GM12878 (cell line): ENCODE measurements at regions not wholly inside any gene's neighbourhood (a gene's known extent, or its start where the extent isn't known, plus 50 kb on each side); places are given as distances from the start of the nearest gene placed in this dataset.

Experiments
- ATAC-seq: fragments of 200-7000 bp; cut with Tn5 transposase; 3 replicates; pipeline ENCODE4 v1.9.1; 2020; ENCODE audit warnings: mild to moderate bottlenecking, moderate library complexity
- BruUV-seq: library from RNA; stranded (reverse); fragments of 400-500 nt; replicated peaks from 2 replicates; lab custom pipeline; 2021; lab: Mats Ljungman, UMichigan
- CTCF ChIA-PET: fragments of 300-600 bp; sonication (Branson Sonifier 250); formaldehyde crosslinking; extraction: SDS; loops from one replicate; lab custom pipeline; 2021; ENCODE audit warnings: inconsistent platforms; lab: Yijun Ruan, JAX
- POLR2A ChIA-PET: fragments of 350-600 bp; formaldehyde crosslinking; extraction: SDS; loops from one replicate; lab custom pipeline; 2021; ENCODE audit warnings: inconsistent platforms; lab: Charles Lee
- RAD21 ChIA-PET: fragments of 300-600 bp; sonication (Branson Sonifier 250); formaldehyde crosslinking; loops from one replicate; lab custom pipeline; 2023; ENCODE audit warnings: antibody characterized with exemption; ENCODE audit not compliant: unreplicated experiment; lab: Charles Lee
- SMC1A ChIA-PET: fragments of 300-600 bp; sonication (Branson Sonifier 250); formaldehyde crosslinking; loops from one replicate; lab custom pipeline; 2023; ENCODE audit not compliant: unreplicated experiment, uncharacterized antibody; lab: Charles Lee
- DNase-seq: peaks from one replicate; pipeline ENCODE4 v3.0.0-alpha.2; 2011; ENCODE audit warnings: low read depth, low spot score
- FAIRE-seq: peaks from 3 replicates; lab custom pipeline; 2011; peaks lifted over from hg19 to GRCh38; lab: Jason Lieb, UNC
- H2AFZ ChIP-seq: 2 replicates; pipeline ENCODE4 v1.6.0; 2011; ENCODE audit warnings: low read depth, low read length, control low read depth; ENCODE audit not compliant: control insufficient read depth
- H3K27ac ChIP-seq: 2 replicates; pipeline ENCODE4 v1.5.1; 2011; ENCODE audit warnings: control low read depth; ENCODE audit not compliant: control insufficient read depth, insufficient read depth
- H3K27me3 ChIP-seq, 2 experiments: replicated peaks in 1 of 2; 2 replicates each; pipeline versions ENCODE4 v1.6.0 to v1.6.1; 2011; ENCODE audit warnings: low read length in 1 of 2; ENCODE audit not compliant: control insufficient read depth in 2 of 2, insufficient read depth in 2 of 2
- H3K36me3 ChIP-seq, 2 experiments: 2 replicates each; pipeline ENCODE4 v1.5.1; 2011; ENCODE audit warnings: low read length in 1 of 2; ENCODE audit not compliant: control insufficient read depth in 2 of 2, insufficient read depth in 2 of 2
- H3K4me1 ChIP-seq: 2 replicates; pipeline ENCODE4 v1.6.1; 2011; ENCODE audit warnings: mild to moderate bottlenecking, low read length, moderate library complexity, mixed read lengths; ENCODE audit not compliant: control insufficient read depth, insufficient read depth
- H3K4me2 ChIP-seq: 2 replicates; pipeline ENCODE4 v1.6.0; 2011; ENCODE audit warnings: control low read depth; ENCODE audit not compliant: control insufficient read depth, insufficient read depth
- H3K4me3 ChIP-seq: fragments of 200-600 bp; sonication (generic); 2 replicates; pipeline ENCODE4 v1.5.1; 2016
- H3K79me2 ChIP-seq: 2 replicates; pipeline ENCODE4 v1.6.0; 2011; ENCODE audit warnings: low read length; ENCODE audit not compliant: control insufficient read depth, insufficient read depth
- H3K9ac ChIP-seq: 2 replicates; pipeline ENCODE4 v1.8.0; 2011; ENCODE audit warnings: low read length, control low read depth, mixed read lengths; ENCODE audit not compliant: control insufficient read depth, insufficient read depth
- H3K9me3 ChIP-seq: replicated peaks from 3 replicates; pipeline ENCODE4 v1.5.1; 2011; ENCODE audit warnings: mild to moderate bottlenecking, low read length; ENCODE audit not compliant: control insufficient read depth, insufficient read depth
- H4K20me1 ChIP-seq: 2 replicates; pipeline ENCODE4 v1.6.0; 2011; ENCODE audit not compliant: control insufficient read depth, insufficient read depth
- ATF3 ChIP-seq: IDR thresholded peaks from 2 replicates; pipeline ENCODE4 v1.6.1; 2011; ENCODE audit warnings: low read depth, mild to moderate bottlenecking, low read length, moderate library complexity, borderline replicate concordance; ENCODE audit errors: extremely low read depth
- BACH1 ChIP-seq: fragments of 450-650 bp; IDR thresholded peaks from 2 replicates; pipeline ENCODE4 v1.6.1; 2017; ENCODE audit warnings: mild to moderate bottlenecking, borderline replicate concordance
- BRCA1 ChIP-seq: IDR thresholded peaks from 2 replicates; pipeline ENCODE4 v1.6.1; 2011; ENCODE audit warnings: low read depth, low read length, improper control_type of control experiment
- CEBPB ChIP-seq, 2 experiments: fragments of 150-350 bp in 1 of 2; IDR thresholded peaks; 2 replicates each; pipeline ENCODE4 v1.6.1; 2012 to 2014; ENCODE audit warnings: low read depth in 2 of 2, low read length in 2 of 2, borderline replicate concordance in 1 of 2, inconsistent platforms in 1 of 2
- CREM ChIP-seq: IDR thresholded peaks from 2 replicates; pipeline ENCODE4 v1.6.1; 2014; ENCODE audit warnings: antibody characterized with exemption, low read depth
- IRF3 ChIP-seq: fragments of 450-650 bp; IDR thresholded peaks from 2 replicates; pipeline ENCODE4 v1.6.1; 2014; ENCODE audit warnings: mild to moderate bottlenecking
- IRF5 ChIP-seq: fragments of 450-650 bp; IDR thresholded peaks from 2 replicates; pipeline ENCODE4 v1.6.1; 2017; ENCODE audit warnings: borderline replicate concordance
- KDM1A ChIP-seq: fragments of 200-600 bp; sonication (generic); IDR thresholded peaks from 2 replicates; pipeline ENCODE4 v1.6.1; 2016; ENCODE audit warnings: borderline replicate concordance
- NR2F1 ChIP-seq: fragments of 450-650 bp; conservative IDR thresholded peaks from 2 replicates; pipeline ENCODE4 v1.6.1; 2017; ENCODE audit warnings: mild to moderate bottlenecking
- PAX5 ChIP-seq: IDR thresholded peaks from 2 replicates; pipeline ENCODE4 v1.6.1; 2011; ENCODE audit warnings: low read depth, low read length, borderline replicate concordance
- PML ChIP-seq: IDR thresholded peaks from 2 replicates; pipeline ENCODE4 v1.6.1; 2012; ENCODE audit warnings: low read length, inconsistent platforms
- RFX5 ChIP-seq: IDR thresholded peaks from 2 replicates; pipeline ENCODE4 v1.6.1; 2011; ENCODE audit warnings: low read depth, low read length, improper control_type of control experiment
- SKIL ChIP-seq: fragments of 450-650 bp; IDR thresholded peaks from 2 replicates; pipeline ENCODE4 v1.6.1; 2017; ENCODE audit warnings: mild to moderate bottlenecking, low read depth, inconsistent platforms; ENCODE audit not compliant: poor library complexity, severe bottlenecking
- WRNIP1 ChIP-seq: IDR thresholded peaks from 2 replicates; pipeline ENCODE4 v1.6.1; 2011; ENCODE audit warnings: low read depth, low read length, improper control_type of control experiment, borderline replicate concordance
- WGBS: methylation state at CpG from one replicate; pipeline ENCODE4 v1.1.6; 2016; ENCODE audit warnings: low lambda C conversion rate; ENCODE audit not compliant: insufficient replicate concordance, insufficient coverage; ENCODE audit errors: missing lambda C conversion rate; 5-methylcytosine and 5-hydroxymethylcytosine counted together
- in situ Hi-C: fragments of 300-500 bp; cut with MboI; formaldehyde crosslinking; loops from 9 replicates; pipeline ENCODE4 v1.14.3; 2018; ENCODE audit warnings: mixed read lengths
- intact Hi-C: fragments of 100-400 bp; cut with micrococcal nuclease; formaldehyde crosslinking; loops from one replicate; pipeline ENCODE4 v1.14.2; 2022; ENCODE audit not compliant: unreplicated experiment

- intact Hi-C loops (no loop called here), in situ Hi-C loops (no loop called here)
- RAD21 ChIA-PET, result no interaction called here
- Histone ChIP-seq H3K27ac (no peak overlapping the region), H3K79me2 (no peaks in the 10 kb centered on the region), H3K27me3 (no peaks in the 10 kb centered on the region), H3K4me3 (no peak overlapping the region), H3K36me3 (no peaks in the 10 kb centered on the region), H4K20me1 (no peaks in the 10 kb centered on the region), H3K4me2 (no peak overlapping the region), H3K9ac (no peak overlapping the region), H2AFZ (no peak overlapping the region), H3K9me3 (no peaks in the 10 kb centered on the region), H3K4me1 (no peaks in the 10 kb centered on the region)
- CTCF ChIA-PET, result no interaction called here
- no peak for FAIRE-seq
- ATAC-seq, result no peak
- no peak for TF ChIP-seq CREM
- no peak for TF ChIP-seq CEBPB (IDR thresholded peaks at IDR 0.05; ENCODE audit: borderline replicate concordance in 1 of 2, low read depth in 2 of 2, low read length in 2 of 2)
- no peak for TF ChIP-seq IRF3
- no TSS peak for BruUV-seq
- WGBS, result 0% methylated on average over 2 of the region's 2 CpGs
- DNase-seq, result no peak
- POLR2A ChIA-PET, result no interaction called here
- SMC1A ChIA-PET, result no interaction called here
These were observed 377.9 kb upstream of the SEMA3C start for GRCh38 chr7:81296726-81297125.

- 47% methylated on average over 12 of the region's 12 CpGs for WGBS
- H3K9me3 ChIP-seq, result no peaks in the 10 kb centered on the region
- intact Hi-C loops, result no loop called here
- no peaks in the 10 kb centered on the region for H3K4me1 ChIP-seq
- H3K36me3 ChIP-seq, result no peaks in the 10 kb centered on the region
- H3K9ac ChIP-seq, result no peak overlapping the region
- in situ Hi-C loops, result no loop called here
- ChIA-PET SMC1A (no interaction called here), POLR2A (no interaction called here), CTCF (no interaction called here), RAD21 (no interaction called here)
- H4K20me1 ChIP-seq, result no peaks in the 10 kb centered on the region
- no peaks in the 10 kb centered on the region for H3K27me3 ChIP-seq
- BruUV-seq, result no TSS peak
- no peak overlapping the region for H3K4me3 ChIP-seq
- no peak for ATAC-seq
- H3K4me2 ChIP-seq, result no peak overlapping the region
- no peak overlapping the region for H2AFZ ChIP-seq
- no peak overlapping the region for H3K27ac ChIP-seq
- H3K79me2 ChIP-seq, result no peaks in the 10 kb centered on the region
- FAIRE-seq, result no peak
- no peak for DNase-seq
- no peak for TF ChIP-seq BRCA1
- no peak for TF ChIP-seq NR2F1
- no peak for TF ChIP-seq IRF5
- TF ChIP-seq PAX5, result no peak
- no peak for TF ChIP-seq BACH1
- TF ChIP-seq PML, result no peak
- TF ChIP-seq ATF3, result no peak
- TF ChIP-seq WRNIP1, result no peak
- no peak for TF ChIP-seq RFX5
- TF ChIP-seq KDM1A, result no peak
- no peak for TF ChIP-seq SKIL
These were observed 376.2 kb upstream of the SEMA3C start for GRCh38 chr7:81294897-81295515.
